ENCODE measurements at regions not wholly inside any gene's neighbourhood (a gene's known extent, or its start where the extent isn't known, plus 50 kb on each side); places are given as distances from the start of the nearest gene placed in this dataset.

DNA sequence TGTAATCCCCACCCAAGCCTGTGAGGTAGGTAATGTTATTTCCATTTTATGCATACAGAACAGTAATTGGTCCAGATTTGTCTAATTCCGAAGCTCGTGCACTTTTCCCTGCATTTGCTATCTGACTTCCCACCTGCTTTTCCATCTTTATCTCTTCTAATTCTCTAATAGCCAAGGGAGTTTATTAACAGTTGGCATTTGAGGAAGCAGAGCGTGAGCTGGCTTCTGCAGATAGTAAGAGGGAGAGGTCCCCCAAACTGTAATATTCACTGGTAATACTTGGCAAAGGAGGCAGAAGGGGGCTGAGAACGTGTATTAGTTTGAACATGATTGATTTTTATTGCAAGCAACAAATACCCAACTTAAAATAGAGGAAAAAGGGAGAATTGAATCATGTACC, 110.8 kb upstream of the SPON1 start:
- ATAC-seq (no peak), DNase-seq (no peak), FAIRE-seq (no peak)
- H3K4me3 ChIP-seq: no peak overlapping the region
- TF ChIP-seq, protein P1, sequence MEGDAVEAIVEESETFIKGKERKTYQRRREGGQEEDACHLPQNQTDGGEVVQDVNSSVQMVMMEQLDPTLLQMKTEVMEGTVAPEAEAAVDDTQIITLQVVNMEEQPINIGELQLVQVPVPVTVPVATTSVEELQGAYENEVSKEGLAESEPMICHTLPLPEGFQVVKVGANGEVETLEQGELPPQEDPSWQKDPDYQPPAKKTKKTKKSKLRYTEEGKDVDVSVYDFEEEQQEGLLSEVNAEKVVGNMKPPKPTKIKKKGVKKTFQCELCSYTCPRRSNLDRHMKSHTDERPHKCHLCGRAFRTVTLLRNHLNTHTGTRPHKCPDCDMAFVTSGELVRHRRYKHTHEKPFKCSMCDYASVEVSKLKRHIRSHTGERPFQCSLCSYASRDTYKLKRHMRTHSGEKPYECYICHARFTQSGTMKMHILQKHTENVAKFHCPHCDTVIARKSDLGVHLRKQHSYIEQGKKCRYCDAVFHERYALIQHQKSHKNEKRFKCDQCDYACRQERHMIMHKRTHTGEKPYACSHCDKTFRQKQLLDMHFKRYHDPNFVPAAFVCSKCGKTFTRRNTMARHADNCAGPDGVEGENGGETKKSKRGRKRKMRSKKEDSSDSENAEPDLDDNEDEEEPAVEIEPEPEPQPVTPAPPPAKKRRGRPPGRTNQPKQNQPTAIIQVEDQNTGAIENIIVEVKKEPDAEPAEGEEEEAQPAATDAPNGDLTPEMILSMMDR (IDR thresholded peaks at IDR 0.05): no peak
- H3K9me3 ChIP-seq: no peaks in the 10 kb centered on the region
- H3K4me1 ChIP-seq: no peaks in the 10 kb centered on the region
- 49 to 65% methylated on average over 4 of the region's 4 CpGs for WGBS, 2 donors
- peaks cover 0 to 3% (median 0%) of the 10 kb centered on the region in 4 donors for H3K27me3 ChIP-seq
- intact Hi-C loops (cut with DNase I): no loop called here
- H3K36me3 ChIP-seq: no peaks in the 10 kb centered on the region
- no peak overlapping the region for H3K27ac ChIP-seq

DNA sequence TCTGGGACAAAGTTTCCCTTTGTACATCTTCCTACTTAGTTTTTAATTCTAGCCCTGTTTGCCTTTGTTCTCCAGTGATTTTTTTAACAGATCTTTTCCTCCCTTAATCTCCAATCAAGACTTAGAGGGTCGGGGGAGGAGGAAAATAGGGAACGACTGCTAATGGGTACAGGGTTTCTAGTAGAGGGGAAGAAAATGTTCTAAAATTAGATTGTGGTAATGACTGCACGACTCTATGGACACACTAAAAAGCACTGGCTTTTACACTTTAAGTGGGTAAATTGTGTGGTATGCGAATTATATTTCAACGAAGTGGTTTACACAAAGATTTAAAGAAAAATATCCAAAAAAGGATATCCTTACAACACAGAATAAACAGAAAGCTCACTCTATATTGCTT, 110.0 kb upstream of the SPON1 start:
- FAIRE-seq (no peak), DNase-seq (no peak), ATAC-seq (no peak)
- Histone ChIP-seq H3K36me3 (no peaks in the 10 kb centered on the region), H3K4me1 (no peaks in the 10 kb centered on the region), H3K9me3 (no peaks in the 10 kb centered on the region), H3K27ac (no peak overlapping the region), H3K4me3 (no peak overlapping the region), H3K27me3 (peaks cover 0 to 3% (median 0%) of the 10 kb centered on the region in 4 donors)
- TF ChIP-seq, protein P1 (IDR thresholded peaks at IDR 0.05): no peak
- intact Hi-C loops (cut with DNase I): no loop called here
- 49 to 61% methylated on average over 5 of the region's 5 CpGs for WGBS, 2 donors

DNA sequence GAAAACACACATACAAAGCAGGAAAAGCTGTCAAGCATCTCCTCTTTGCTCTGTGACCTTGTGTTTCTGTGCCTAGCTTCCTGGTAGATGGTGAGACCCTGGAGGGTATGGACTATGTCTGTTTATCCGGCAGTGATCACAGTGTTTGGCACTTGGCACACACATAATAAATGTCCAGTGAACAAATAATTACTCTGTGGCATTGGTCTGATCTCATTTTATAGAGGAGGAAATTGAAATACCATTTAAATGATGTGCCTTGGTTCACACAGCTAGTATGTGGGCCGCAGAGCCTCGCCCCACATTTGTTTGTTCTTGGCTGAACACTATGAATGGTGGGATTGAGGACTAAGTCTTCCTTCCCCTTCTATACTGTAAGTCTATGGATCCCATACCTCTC, 104.7 kb upstream of the SPON1 start:
- no peak for ATAC-seq
- H3K36me3 ChIP-seq: no peaks in the 10 kb centered on the region
- H3K4me1 ChIP-seq: no peaks in the 10 kb centered on the region
- 70 to 73% methylated on average over 3 of the region's 3 CpGs for WGBS, 2 donors
- no peak for DNase-seq
- H3K27me3 ChIP-seq: no peaks in the 10 kb centered on the region
- intact Hi-C loops (cut with DNase I): no loop called here
- H3K4me3 ChIP-seq: no peak overlapping the region
- no peak for FAIRE-seq
- H3K27ac ChIP-seq: no peak overlapping the region
- TF ChIP-seq, protein P1 (IDR thresholded peaks at IDR 0.05): no peak
- H3K9me3 ChIP-seq: no peaks in the 10 kb centered on the region

DNA sequence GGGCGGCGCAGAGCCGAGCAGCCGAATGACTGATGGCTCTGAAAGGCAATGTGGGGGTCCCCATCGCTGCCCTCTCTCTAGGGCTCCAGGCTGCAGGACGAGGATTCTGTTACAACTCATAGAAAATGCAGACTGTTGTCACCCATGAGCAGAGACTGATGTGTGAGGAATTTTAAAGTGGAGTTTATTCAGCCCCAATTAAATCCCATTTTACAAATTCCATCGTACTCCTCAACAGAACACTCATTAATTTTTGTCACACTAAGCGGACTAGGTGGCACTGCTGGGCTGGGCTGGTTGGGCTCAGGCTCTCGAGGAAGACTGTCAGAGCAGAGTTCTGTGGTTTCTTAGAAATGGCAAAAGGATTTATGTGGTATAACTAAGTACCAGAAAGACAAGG, 102.6 kb upstream of the SPON1 start:
- no peaks in the 10 kb centered on the region for H3K27me3 ChIP-seq
- WGBS, 2 donors: 44% methylated on average over 9 of the region's 9 CpGs
- FAIRE-seq (no peak), DNase-seq (no peak), ATAC-seq (no peak)
- H3K36me3 ChIP-seq: no peaks in the 10 kb centered on the region
- TF ChIP-seq, protein P1 (IDR thresholded peaks at IDR 0.05): no peak
- H3K4me3 ChIP-seq: no peak overlapping the region
- H3K9me3 ChIP-seq: no peaks in the 10 kb centered on the region
- intact Hi-C loops (cut with DNase I): no loop called here
- no peaks in the 10 kb centered on the region for H3K4me1 ChIP-seq
- no peak overlapping the region for H3K27ac ChIP-seq

DNA sequence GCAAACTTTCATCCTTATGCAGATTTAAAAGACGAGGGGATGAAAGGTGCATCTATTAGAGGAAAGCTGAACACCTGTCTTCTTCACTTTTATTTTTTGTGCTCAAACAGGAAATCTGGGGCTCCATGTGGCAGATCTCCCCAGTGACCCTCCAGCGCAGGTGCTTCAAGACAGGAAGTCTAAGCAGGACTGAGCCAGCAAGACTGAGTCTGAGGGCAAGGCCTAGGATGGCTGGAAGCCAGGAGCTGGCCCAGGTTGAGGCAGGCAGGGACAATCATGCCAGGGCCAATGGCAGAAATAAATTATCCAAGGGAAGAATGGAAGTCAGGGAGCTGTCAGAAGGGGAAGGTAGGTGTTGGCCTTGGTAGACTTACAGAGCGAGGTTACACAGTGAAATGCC, 101.1 kb upstream of the SPON1 start:
- 89 to 91% methylated on average over 3 of the region's 3 CpGs for WGBS, 2 donors

More for the DNA sequence above, 101.1 kb upstream of the SPON1 start:
- no peak for ATAC-seq
- no peak for DNase-seq
- H3K27ac ChIP-seq: no peak overlapping the region
- no peaks in the 10 kb centered on the region for H3K27me3 ChIP-seq
- no peak for FAIRE-seq
- H3K36me3 ChIP-seq: no peaks in the 10 kb centered on the region
- intact Hi-C loops (cut with DNase I): no loop called here
- H3K9me3 ChIP-seq: no peaks in the 10 kb centered on the region
- H3K4me1 ChIP-seq: no peaks in the 10 kb centered on the region
- H3K4me3 ChIP-seq: no peak overlapping the region
- TF ChIP-seq, protein P1 (IDR thresholded peaks at IDR 0.05): no peak

Data from pancreas (tissue), 10 donors.